ENCODE measurements at regions not wholly inside any gene's neighbourhood (a gene's known extent, or its start where the extent isn't known, plus 50 kb on each side); places are given as distances from the start of the nearest gene placed in this dataset.

DNA sequence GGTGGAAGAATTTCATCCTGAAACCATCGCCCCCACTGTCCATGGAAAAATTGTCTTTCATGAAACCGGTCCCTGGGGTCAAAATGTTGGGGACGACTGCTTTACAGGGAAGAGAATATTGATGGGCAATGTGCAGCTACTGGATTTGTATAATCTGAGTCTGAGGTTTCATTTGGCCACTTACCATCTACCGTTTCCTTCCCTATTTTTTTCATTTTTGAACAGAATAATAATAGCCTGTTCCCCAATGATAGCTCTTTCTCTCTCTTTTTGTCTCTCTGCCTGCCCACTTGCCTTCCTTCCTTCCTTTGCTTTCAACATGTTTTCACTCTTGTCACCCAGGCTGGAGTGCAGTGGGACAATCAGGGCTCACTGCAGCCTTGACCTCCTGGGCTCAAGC lies 78.3 kb upstream of the TLK1 start:
- Mint-ChIP-seq H3K4me1 (no peaks in the 10 kb centered on the region), H3K27me3 (peaks cover 14% of the 10 kb centered on the region), H3K9me3 (no peaks in the 10 kb centered on the region), H3K27ac (ENCODE audit: low read depth) (no peak overlapping the region), H3K36me3 (ENCODE audit: insufficient read depth) (no peaks in the 10 kb centered on the region), H3K4me3 (no peak overlapping the region)
- DNase-seq (ENCODE audit: low spot score in 2 of 2), result no peak
- no peak for ATAC-seq (replicated peaks; ENCODE audit: extremely low read depth, poor library complexity, severe bottlenecking)

DNA sequence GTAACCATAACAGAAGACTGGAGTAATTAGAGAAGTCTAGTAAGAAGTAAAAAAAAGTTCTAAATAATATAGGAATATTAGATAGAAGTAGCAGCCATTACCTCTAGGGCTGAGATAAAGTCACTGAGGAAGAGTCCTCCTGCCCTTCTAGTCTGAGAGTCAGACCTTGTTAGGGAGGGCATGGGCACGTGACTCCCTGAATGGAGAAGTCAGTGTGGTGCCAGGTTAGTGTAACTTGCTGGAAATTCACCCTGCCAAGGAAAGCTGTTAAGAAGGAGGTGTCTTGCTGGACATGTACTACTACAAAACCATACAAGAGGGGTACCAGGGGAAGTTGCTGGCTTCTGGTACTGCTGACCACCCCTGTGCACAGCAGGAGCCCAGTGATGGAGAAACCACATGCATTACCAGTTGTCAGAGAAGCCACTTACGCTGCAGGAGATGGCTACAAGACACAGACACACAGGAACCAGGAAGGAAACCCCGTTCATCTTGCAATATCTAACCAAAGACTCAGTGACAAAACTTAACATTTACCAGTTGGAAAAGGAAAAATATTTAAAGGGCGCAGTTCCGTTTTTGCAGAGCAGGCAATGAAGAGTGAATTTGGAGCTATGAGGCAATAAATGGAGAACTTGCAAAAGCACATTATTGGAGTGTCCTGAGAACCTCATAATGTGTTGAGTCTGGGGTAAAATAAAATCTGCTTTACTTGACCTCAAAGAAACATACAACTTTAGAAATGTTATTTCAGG lies 77.2 kb upstream of the TLK1 start:
- ATAC-seq (replicated peaks; ENCODE audit: extremely low read depth, poor library complexity, severe bottlenecking), result no peak
- no peaks in the 10 kb centered on the region for H3K4me1 Mint-ChIP-seq

GRCh38 chr2:171235262-171235881 lies 74.7 kb upstream of the TLK1 start:
- H3K9me3 Mint-ChIP-seq, result no peaks in the 10 kb centered on the region
- peaks cover 23% of the 10 kb centered on the region for H3K27me3 Mint-ChIP-seq
- DNase-seq (ENCODE audit: low spot score in 2 of 2) (no peak), ATAC-seq (replicated peaks; ENCODE audit: extremely low read depth, poor library complexity, severe bottlenecking) (no peak)
- no peaks in the 10 kb centered on the region for H3K36me3 Mint-ChIP-seq (ENCODE audit: insufficient read depth)
- H3K27ac Mint-ChIP-seq (ENCODE audit: low read depth), result no peak overlapping the region
- no peaks in the 10 kb centered on the region for H3K4me1 Mint-ChIP-seq
- H3K4me3 Mint-ChIP-seq, result no peak overlapping the region

More for the DNA sequence above, 77.2 kb upstream of the TLK1 start:
- Mint-ChIP-seq H3K9me3 (no peaks in the 10 kb centered on the region), H3K27me3 (peaks cover 23% of the 10 kb centered on the region), H3K27ac (ENCODE audit: low read depth) (no peak overlapping the region), H3K4me3 (no peak overlapping the region), H3K36me3 (ENCODE audit: insufficient read depth) (no peaks in the 10 kb centered on the region)
- DNase-seq (ENCODE audit: low spot score in 2 of 2), result no peak

- H3K27ac Mint-ChIP-seq (ENCODE audit: low read depth), result no peak overlapping the region
- no peak for ATAC-seq (replicated peaks; ENCODE audit: extremely low read depth, poor library complexity, severe bottlenecking)
These were observed 69.5 kb upstream of the TLK1 start for GRCh38 chr2:171230176-171230575.

DNA sequence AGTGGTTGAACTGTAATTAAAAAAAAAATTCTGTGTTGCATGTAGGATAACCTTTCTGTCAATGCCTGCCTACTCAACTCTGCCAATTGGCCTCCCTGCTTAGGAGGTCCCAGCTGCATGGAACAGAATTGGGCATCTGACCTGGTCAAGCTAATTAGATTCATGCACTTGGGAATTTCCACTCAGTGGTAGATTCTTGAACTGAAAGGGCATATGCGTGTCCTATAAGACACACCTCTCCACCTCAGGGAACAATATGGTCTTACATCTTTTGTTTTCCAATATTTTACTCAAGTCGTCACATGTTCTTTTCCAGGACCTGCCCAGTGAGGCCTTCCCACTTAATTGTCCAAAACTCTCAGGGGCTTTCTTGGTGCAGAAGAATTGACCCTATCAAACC lies 68.1 kb upstream of the TLK1 start:
- Mint-ChIP-seq H3K4me3 (no peak overlapping the region), H3K36me3 (ENCODE audit: insufficient read depth) (no peaks in the 10 kb centered on the region), H3K27me3 (peaks cover 8% of the 10 kb centered on the region), H3K4me1 (no peaks in the 10 kb centered on the region), H3K27ac (ENCODE audit: low read depth) (no peak overlapping the region), H3K9me3 (no peaks in the 10 kb centered on the region)
- ATAC-seq (replicated peaks; ENCODE audit: extremely low read depth, poor library complexity, severe bottlenecking), result no peak
- DNase-seq (ENCODE audit: low spot score in 2 of 2), result no peak

More at GRCh38 chr2:171230176-171230575, 69.5 kb upstream of the TLK1 start:
- Mint-ChIP-seq H3K4me3 (no peak overlapping the region), H3K4me1 (no peaks in the 10 kb centered on the region), H3K9me3 (no peaks in the 10 kb centered on the region), H3K36me3 (ENCODE audit: insufficient read depth) (no peaks in the 10 kb centered on the region), H3K27me3 (peaks cover 18% of the 10 kb centered on the region)
- no peak for DNase-seq (ENCODE audit: low spot score in 2 of 2)

DNA sequence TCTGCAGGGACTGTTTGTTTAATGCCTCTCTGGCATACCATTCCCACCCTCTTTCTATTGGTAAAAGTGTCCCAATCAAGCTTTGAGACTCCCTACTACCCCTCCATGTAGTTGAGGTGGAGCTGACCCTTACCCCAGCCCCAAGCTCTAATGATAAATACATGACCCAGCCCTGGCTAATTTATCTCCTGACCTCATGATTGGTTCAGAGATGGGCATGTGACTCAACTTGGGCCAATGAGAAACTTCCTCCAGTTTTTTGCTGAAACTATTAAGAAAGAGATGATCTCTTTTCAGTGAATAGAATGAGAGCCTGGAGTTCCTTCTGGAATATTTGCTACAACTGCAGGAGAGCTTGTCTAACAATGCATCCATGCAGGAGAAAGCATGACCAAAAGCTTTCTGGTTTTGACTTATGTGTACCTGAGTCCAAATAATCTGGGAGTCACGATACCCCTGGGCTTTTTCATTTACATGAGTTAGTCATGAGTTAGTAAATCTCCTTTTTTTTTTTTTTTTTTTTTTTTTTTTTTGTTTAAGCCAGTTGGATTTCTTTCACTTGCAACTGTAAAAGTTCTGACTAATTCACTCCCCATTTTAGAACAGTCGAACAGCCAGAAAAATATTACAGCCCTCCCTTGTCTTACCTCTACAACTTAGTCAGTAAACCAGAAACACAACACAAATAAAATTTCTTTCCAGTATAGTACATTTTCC lies 66.5 kb upstream of the TLK1 start:
- Mint-ChIP-seq H3K9me3 (no peaks in the 10 kb centered on the region), H3K27ac (ENCODE audit: low read depth) (no peak overlapping the region), H3K36me3 (ENCODE audit: insufficient read depth) (no peaks in the 10 kb centered on the region), H3K4me1 (no peaks in the 10 kb centered on the region), H3K27me3 (no peaks in the 10 kb centered on the region), H3K4me3 (no peak overlapping the region)
- ATAC-seq (replicated peaks; ENCODE audit: extremely low read depth, poor library complexity, severe bottlenecking) (no peak), DNase-seq (ENCODE audit: low spot score in 2 of 2) (no peak)

DNA sequence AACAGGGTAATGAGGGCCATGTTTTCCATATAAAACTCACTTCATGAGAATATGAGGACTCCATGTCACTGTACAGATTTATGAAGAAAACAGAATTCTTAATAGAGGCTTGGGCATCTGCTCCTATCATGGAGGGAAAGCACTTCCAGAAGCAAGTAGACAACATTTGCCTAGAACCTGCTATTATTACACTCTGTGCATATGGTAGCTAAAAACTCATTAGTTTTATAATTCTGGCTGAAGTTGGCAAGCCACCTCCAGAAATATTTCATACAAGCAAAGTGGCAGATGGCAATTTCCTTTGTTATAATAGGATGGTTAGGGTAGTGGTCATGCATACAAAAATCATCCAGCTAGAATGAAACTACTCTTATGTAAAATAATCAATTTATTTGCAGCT lies 65.8 kb upstream of the TLK1 start:
- H3K4me3 Mint-ChIP-seq, result no peak overlapping the region
- H3K4me1 Mint-ChIP-seq, result no peaks in the 10 kb centered on the region
- no peak overlapping the region for H3K27ac Mint-ChIP-seq (ENCODE audit: low read depth)
- no peaks in the 10 kb centered on the region for H3K9me3 Mint-ChIP-seq
- H3K27me3 Mint-ChIP-seq, result no peaks in the 10 kb centered on the region
- no peak for ATAC-seq (replicated peaks; ENCODE audit: extremely low read depth, poor library complexity, severe bottlenecking)
- no peaks in the 10 kb centered on the region for H3K36me3 Mint-ChIP-seq (ENCODE audit: insufficient read depth)
- DNase-seq (ENCODE audit: low spot score in 2 of 2), result no peak

- ATAC-seq (replicated peaks; ENCODE audit: extremely low read depth, poor library complexity, severe bottlenecking), result no peak
- DNase-seq (ENCODE audit: low spot score in 2 of 2), result no peak
- no peaks in the 10 kb centered on the region for H3K27me3 Mint-ChIP-seq
- H3K4me3 Mint-ChIP-seq, result no peak overlapping the region
- no peaks in the 10 kb centered on the region for H3K9me3 Mint-ChIP-seq
- no peaks in the 10 kb centered on the region for H3K4me1 Mint-ChIP-seq
- no peak overlapping the region for H3K27ac Mint-ChIP-seq (ENCODE audit: low read depth)
- H3K36me3 Mint-ChIP-seq (ENCODE audit: insufficient read depth), result no peaks in the 10 kb centered on the region
These were observed 65.3 kb upstream of the TLK1 start for GRCh38 chr2:171225989-171226388.

GRCh38 chr2:171225302-171225980 lies 64.7 kb upstream of the TLK1 start:
- ATAC-seq (replicated peaks; ENCODE audit: extremely low read depth, poor library complexity, severe bottlenecking) (no peak), DNase-seq (ENCODE audit: low spot score in 2 of 2) (no peak)
- no peak overlapping the region for H3K27ac Mint-ChIP-seq (ENCODE audit: low read depth)
- H3K4me1 Mint-ChIP-seq, result no peaks in the 10 kb centered on the region
- H3K27me3 Mint-ChIP-seq, result no peaks in the 10 kb centered on the region
- no peak overlapping the region for H3K4me3 Mint-ChIP-seq
- H3K36me3 Mint-ChIP-seq (ENCODE audit: insufficient read depth), result no peaks in the 10 kb centered on the region
- no peaks in the 10 kb centered on the region for H3K9me3 Mint-ChIP-seq

DNA sequence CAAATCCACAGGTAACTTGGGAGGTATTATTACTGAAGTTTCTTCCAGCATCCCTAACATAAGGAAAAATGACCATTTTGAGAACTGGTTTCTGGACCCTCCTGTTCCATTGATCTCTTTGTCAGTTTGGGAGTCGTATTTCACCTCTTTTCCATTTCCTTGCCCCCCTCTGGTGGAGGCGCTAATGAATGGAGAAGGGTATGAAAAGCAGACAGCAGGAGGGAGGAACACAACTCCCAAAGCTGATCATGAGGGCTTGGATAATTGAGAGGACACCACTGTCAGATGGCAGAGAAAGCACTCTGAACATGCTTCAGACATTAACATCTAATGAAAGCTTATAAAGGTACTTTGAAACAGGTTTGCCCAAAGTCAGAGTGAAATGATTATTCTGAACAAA lies 56.6 kb upstream of the TLK1 start:
- no peaks in the 10 kb centered on the region for H3K36me3 Mint-ChIP-seq (ENCODE audit: insufficient read depth)
- no peak for ATAC-seq (replicated peaks; ENCODE audit: extremely low read depth, poor library complexity, severe bottlenecking)
- H3K4me3 Mint-ChIP-seq, result no peak overlapping the region
- no peaks in the 10 kb centered on the region for H3K4me1 Mint-ChIP-seq
- peaks cover 11% of the 10 kb centered on the region for H3K27me3 Mint-ChIP-seq
- peaks cover 6% of the 10 kb centered on the region for H3K9me3 Mint-ChIP-seq
- no peak overlapping the region for H3K27ac Mint-ChIP-seq (ENCODE audit: low read depth)
- DNase-seq (ENCODE audit: low spot score in 2 of 2), result no peak

DNA sequence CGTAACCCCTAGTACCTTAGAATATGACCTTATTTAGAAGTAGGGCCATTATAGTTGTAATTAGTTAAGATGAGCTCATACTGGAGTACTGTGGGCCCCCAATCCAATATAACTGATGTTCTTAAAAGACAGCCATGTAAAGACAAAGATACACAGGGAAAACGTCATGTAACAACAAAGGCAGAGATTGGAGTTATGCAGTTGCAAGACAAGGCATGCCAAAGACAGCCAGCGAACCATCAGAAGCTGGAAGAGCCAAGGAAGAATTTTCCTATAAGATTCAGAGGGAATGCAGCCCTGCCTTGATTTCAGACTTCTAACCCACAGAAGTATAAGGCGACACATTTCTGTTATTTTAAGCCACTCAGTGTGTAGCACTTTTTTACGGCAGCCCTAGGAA lies 55.9 kb upstream of the TLK1 start:
- Mint-ChIP-seq H3K4me3 (no peak overlapping the region), H3K27me3 (peaks cover 11% of the 10 kb centered on the region), H3K9me3 (peaks cover 6% of the 10 kb centered on the region), H3K36me3 (ENCODE audit: insufficient read depth) (no peaks in the 10 kb centered on the region), H3K4me1 (no peaks in the 10 kb centered on the region), H3K27ac (ENCODE audit: low read depth) (no peak overlapping the region)
- ATAC-seq (replicated peaks; ENCODE audit: extremely low read depth, poor library complexity, severe bottlenecking), result no peak
- no peak for DNase-seq (ENCODE audit: low spot score in 2 of 2)

GRCh38 chr2:171214093-171214492 lies 53.4 kb upstream of the TLK1 start:
- Mint-ChIP-seq H3K27me3 (peaks cover 11% of the 10 kb centered on the region), H3K4me1 (peaks cover 9% of the 10 kb centered on the region), H3K27ac (ENCODE audit: low read depth) (no peak overlapping the region), H3K36me3 (ENCODE audit: insufficient read depth) (no peaks in the 10 kb centered on the region), H3K4me3 (no peak overlapping the region), H3K9me3 (peaks cover 2% of the 10 kb centered on the region)
- ATAC-seq (replicated peaks; ENCODE audit: extremely low read depth, poor library complexity, severe bottlenecking) (no peak), DNase-seq (ENCODE audit: low spot score in 2 of 2) (no peak)
